D721Med (cell line): ENCODE measurements at regions not wholly inside any gene's neighbourhood (a gene's known extent, or its start where the extent isn't known, plus 50 kb on each side); places are given as distances from the start of the nearest gene placed in this dataset.

Source experiments
- DNase-seq: peaks from one replicate; pipeline ENCODE4 v3.0.0; 2011; ENCODE audit warnings: low spot score; ENCODE audit not compliant: insufficient read length
- FAIRE-seq: peaks from 2 replicates; lab custom pipeline; 2011; peaks lifted over from hg19 to GRCh38; lab: Jason Lieb, UNC
- CTCF ChIP-seq: IDR thresholded peaks from 2 replicates; pipeline ENCODE4 v1.5.1; 2012; ENCODE audit warnings: mild to moderate bottlenecking, control low read depth; ENCODE audit not compliant: insufficient read depth; ENCODE audit errors: missing control alignments

GRCh38 chr5:164951570-164951969 is 1446.2 kb downstream of the MAT2B start:
- DNase-seq: no peak

GRCh38 chr5:164958688-164959087 is 1453.3 kb downstream of the MAT2B start:
- no peak for TF ChIP-seq CTCF
- no peak for DNase-seq
- no peak for FAIRE-seq

More at GRCh38 chr5:164951570-164951969, 1446.2 kb downstream of the MAT2B start:
- peak; percentile 56 for FAIRE-seq
- no peak for TF ChIP-seq CTCF

- FAIRE-seq: no peak
- no peak for DNase-seq
- no peak for TF ChIP-seq CTCF
Measured at GRCh38 chr5:164959761-164960160, 1454.3 kb downstream of the MAT2B start.

GRCh38 chr5:164962329-164962961 is 1457.0 kb downstream of the MAT2B start:
- no peak for DNase-seq
- FAIRE-seq: no peak
- TF ChIP-seq CTCF: no peak

- TF ChIP-seq CTCF: no peak
- no peak for FAIRE-seq
- no peak for DNase-seq
Measured at GRCh38 chr5:164966611-164967010, 1461.2 kb downstream of the MAT2B start.

GRCh38 chr5:164967354-164967753 is 1461.9 kb downstream of the MAT2B start:
- no peak for DNase-seq
- no peak for TF ChIP-seq CTCF
- FAIRE-seq: no peak

GRCh38 chr5:164972973-164973372 is 1467.6 kb downstream of the MAT2B start:
- FAIRE-seq (no peak), DNase-seq (no peak)
- TF ChIP-seq CTCF: no peak
